CD4-positive, alpha-beta T cell (primary cell): ENCODE measurements at regions not wholly inside any gene's neighbourhood (a gene's known extent, or its start where the extent isn't known, plus 50 kb on each side); places are given as distances from the start of the nearest gene placed in this dataset.

Source experiments
- ATAC-seq: fragments of 200-7000 bp; cut with Tn5 transposase; one replicate; pipeline ENCODE4 v1.10.0; 2022; ENCODE audit warnings: mild to moderate bottlenecking; ENCODE audit not compliant: poor library complexity
- CTCF ChIA-PET: fragments of 350-600 bp; sonication (Branson Sonifier 250); formaldehyde crosslinking; loops from one replicate; lab custom pipeline; 2021; ENCODE audit warnings: antibody characterized with exemption, inconsistent platforms; lab: Charles Lee
- POLR2A ChIA-PET: fragments of 350-600 bp; sonication (Branson Sonifier 250); formaldehyde crosslinking; loops from one replicate; lab custom pipeline; 2021; ENCODE audit warnings: antibody characterized with exemption, inconsistent platforms; lab: Charles Lee
- DNase-seq, 14 experiments: peaks; one replicate each; pipeline ENCODE4 v3.0.0-alpha.2; 2013 to 2020; ENCODE audit warnings: mixed read lengths in 2 of 14
- H3K27ac ChIP-seq, 2 donors: one replicate each; pipeline versions ENCODE4 v1.5.1 to v1.7.0; 2013; ENCODE audit warnings: low read length in 2 of 2, low read depth in 1 of 2, mild to moderate bottlenecking in 1 of 2
- H3K27me3 ChIP-seq, 2 experiments: 1 replicate in 1 of 2; 2 replicates in 1 of 2; pipeline versions ENCODE4 v1.6.1 to v1.7.0; 2013; ENCODE audit warnings: low read length in 2 of 2, control low read depth in 1 of 2, mild to moderate bottlenecking in 1 of 2, moderate library complexity in 1 of 2; ENCODE audit not compliant: insufficient read depth in 2 of 2, control insufficient read depth in 1 of 2
- H3K36me3 ChIP-seq: one replicate; pipeline ENCODE4 v1.6.1; 2013; ENCODE audit warnings: low read length, control low read depth; ENCODE audit not compliant: insufficient read depth
- H3K4me1 ChIP-seq: one replicate; pipeline ENCODE4 v1.6.1; 2013; ENCODE audit warnings: low read length, control low read depth; ENCODE audit not compliant: insufficient read depth
- H3K4me3 ChIP-seq: one replicate; pipeline ENCODE4 v1.5.1; 2013; ENCODE audit warnings: mild to moderate bottlenecking, low read length, moderate library complexity
- H3K9me3 ChIP-seq, 2 experiments: 1 replicate in 1 of 2; 2 replicates in 1 of 2; pipeline versions ENCODE4 v1.6.1 to v1.7.0; 2013; ENCODE audit warnings: low read length in 2 of 2, mild to moderate bottlenecking in 2 of 2, control low read depth in 1 of 2, moderate library complexity in 1 of 2; ENCODE audit not compliant: control insufficient read depth in 1 of 2, insufficient read depth in 1 of 2
- H3K27ac Mint-ChIP-seq: one replicate; pipeline ENCODE4 v1.8.0; 2020; ENCODE audit warnings: mixed read lengths
- H3K27me3 Mint-ChIP-seq: one replicate; pipeline ENCODE4 v1.8.0; 2021; ENCODE audit warnings: mixed read lengths
- H3K36me3 Mint-ChIP-seq: one replicate; pipeline ENCODE4 v1.8.0; 2021; ENCODE audit warnings: low read depth, mixed read lengths
- H3K4me1 Mint-ChIP-seq: one replicate; pipeline ENCODE4 v1.8.0; 2021; ENCODE audit warnings: low read depth, mixed read lengths
- H3K4me3 Mint-ChIP-seq: one replicate; pipeline ENCODE4 v1.8.0; 2020; ENCODE audit warnings: mild to moderate bottlenecking, mixed read lengths
- H3K9me3 Mint-ChIP-seq: one replicate; pipeline ENCODE4 v1.8.0; 2020; ENCODE audit warnings: mixed read lengths
- intact Hi-C, 2 experiments: fragments of 100-400 bp; cut with DNase I in 1 of 2; cut with micrococcal nuclease in 1 of 2; formaldehyde crosslinking; loops; one replicate each; pipeline versions ENCODE4 v1.15.1 to v1.9.0; 2023 to 2025; cut with DNase I, micrococcal nuclease
- TF ChIP-seq, protein P1 (sequence below): fragments of 200-600 bp; IDR thresholded peaks from one replicate; pipeline ENCODE4 v1.8.0; 2022; ENCODE audit warnings: antibody characterized with exemption, mild to moderate bottlenecking

DNA sequence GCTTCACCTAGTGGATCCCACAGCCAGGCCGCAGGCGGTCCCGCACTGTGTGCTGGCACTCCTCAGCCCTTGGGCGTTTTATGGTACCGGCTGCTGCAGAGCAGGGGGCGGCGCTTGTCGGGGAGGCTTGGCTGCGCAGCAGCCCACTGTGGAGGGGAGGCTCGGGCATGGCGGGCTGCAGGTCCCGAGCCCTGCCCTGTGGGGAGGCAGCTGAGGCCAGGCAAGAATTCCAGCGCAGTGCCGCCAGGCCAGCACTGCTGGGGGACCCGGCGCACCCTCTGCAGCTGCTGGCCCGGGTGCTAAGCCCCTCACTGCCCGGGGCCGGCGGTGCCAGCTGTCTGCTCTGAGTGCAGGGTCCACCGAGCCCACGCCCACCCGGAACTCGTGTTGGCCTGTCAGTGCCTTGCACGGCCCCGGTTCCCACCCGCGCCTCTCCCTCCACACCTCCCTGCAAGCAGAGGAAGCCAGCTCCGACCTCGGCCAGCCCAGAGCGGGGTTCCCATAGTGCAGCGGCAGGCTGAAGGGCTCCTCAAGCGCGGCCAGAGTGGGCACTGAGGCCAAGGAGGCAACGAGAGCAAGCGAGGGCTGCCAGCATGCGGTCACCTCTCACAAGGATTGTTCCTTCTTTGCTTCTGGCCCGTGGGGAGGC lies 435.0 kb upstream of the ATP10A start:
- Mint-ChIP-seq H3K36me3 (no peaks in the 10 kb centered on the region), H3K27ac (no peak overlapping the region), H3K27me3 (no peaks in the 10 kb centered on the region), H3K9me3 (peaks cover 8% of the 10 kb centered on the region), H3K4me1 (no peaks in the 10 kb centered on the region), H3K4me3 (no peak overlapping the region)
- Histone ChIP-seq H3K4me1 (no peaks in the 10 kb centered on the region), H3K9me3 (peaks cover 0 to 10% of the 10 kb centered on the region in 2 experiments), H3K4me3 (no peak overlapping the region), H3K27me3 (no peaks in the 10 kb centered on the region), H3K27ac (no peak overlapping the region), H3K36me3 (no peaks in the 10 kb centered on the region)
- TF ChIP-seq, protein P1, sequence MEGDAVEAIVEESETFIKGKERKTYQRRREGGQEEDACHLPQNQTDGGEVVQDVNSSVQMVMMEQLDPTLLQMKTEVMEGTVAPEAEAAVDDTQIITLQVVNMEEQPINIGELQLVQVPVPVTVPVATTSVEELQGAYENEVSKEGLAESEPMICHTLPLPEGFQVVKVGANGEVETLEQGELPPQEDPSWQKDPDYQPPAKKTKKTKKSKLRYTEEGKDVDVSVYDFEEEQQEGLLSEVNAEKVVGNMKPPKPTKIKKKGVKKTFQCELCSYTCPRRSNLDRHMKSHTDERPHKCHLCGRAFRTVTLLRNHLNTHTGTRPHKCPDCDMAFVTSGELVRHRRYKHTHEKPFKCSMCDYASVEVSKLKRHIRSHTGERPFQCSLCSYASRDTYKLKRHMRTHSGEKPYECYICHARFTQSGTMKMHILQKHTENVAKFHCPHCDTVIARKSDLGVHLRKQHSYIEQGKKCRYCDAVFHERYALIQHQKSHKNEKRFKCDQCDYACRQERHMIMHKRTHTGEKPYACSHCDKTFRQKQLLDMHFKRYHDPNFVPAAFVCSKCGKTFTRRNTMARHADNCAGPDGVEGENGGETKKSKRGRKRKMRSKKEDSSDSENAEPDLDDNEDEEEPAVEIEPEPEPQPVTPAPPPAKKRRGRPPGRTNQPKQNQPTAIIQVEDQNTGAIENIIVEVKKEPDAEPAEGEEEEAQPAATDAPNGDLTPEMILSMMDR = no peak
- ATAC-seq = no peak
- CTCF ChIA-PET = no interaction called here
- intact Hi-C loops = no loop called here
- no peak for DNase-seq
- POLR2A ChIA-PET = no interaction called here

- H3K36me3 ChIP-seq = no peaks in the 10 kb centered on the region
- H3K27ac ChIP-seq = no peak overlapping the region
- no peak overlapping the region for H3K4me3 ChIP-seq
- CTCF ChIA-PET = no interaction called here
- Mint-ChIP-seq H3K36me3 (no peaks in the 10 kb centered on the region), H3K4me3 (no peak overlapping the region), H3K4me1 (no peaks in the 10 kb centered on the region), H3K27ac (no peak overlapping the region), H3K27me3 (no peaks in the 10 kb centered on the region), H3K9me3 (peaks cover 4% of the 10 kb centered on the region)
- no peaks in the 10 kb centered on the region for H3K4me1 ChIP-seq
- TF ChIP-seq, protein P1 = no peak
- POLR2A ChIA-PET = no interaction called here
- DNase-seq (no peak), ATAC-seq (no peak)
- H3K9me3 ChIP-seq = peaks cover 3 to 14% of the 10 kb centered on the region in 2 experiments
- intact Hi-C loops = no loop called here
- H3K27me3 ChIP-seq = no peaks in the 10 kb centered on the region
Measured at GRCh38 chr15:26295336-26296085, 432.4 kb upstream of the ATP10A start.

- Histone ChIP-seq H3K36me3 (no peaks in the 10 kb centered on the region), H3K9me3 (peaks cover 7 to 18% of the 10 kb centered on the region in 2 experiments), H3K4me3 (no peak overlapping the region), H3K4me1 (no peaks in the 10 kb centered on the region), H3K27me3 (no peaks in the 10 kb centered on the region), H3K27ac (no peak overlapping the region)
- CTCF ChIA-PET = no interaction called here
- Mint-ChIP-seq H3K4me1 (no peaks in the 10 kb centered on the region), H3K36me3 (no peaks in the 10 kb centered on the region), H3K27me3 (no peaks in the 10 kb centered on the region), H3K27ac (no peak overlapping the region), H3K9me3 (peaks cover 6% of the 10 kb centered on the region), H3K4me3 (no peak overlapping the region)
- POLR2A ChIA-PET = no interaction called here
- intact Hi-C loops = no loop called here
- TF ChIP-seq, protein P1 = no peak
- ATAC-seq (no peak), DNase-seq (no peak)
Measured at GRCh38 chr15:26294059-26294689, 431.0 kb upstream of the ATP10A start.
